Chondrocyte (in vitro differentiated cells): ENCODE measurements at regions not wholly inside any gene's neighbourhood (a gene's known extent, or its start where the extent isn't known, plus 50 kb on each side); places are given as distances from the start of the nearest gene placed in this dataset.

Experiments used
- DNase-seq: peaks from one replicate; pipeline ENCODE4 v3.0.0; 2021; ENCODE audit warnings: mixed read lengths, low spot score
- H3K27ac Mint-ChIP-seq: one replicate; pipeline ENCODE4 v1.8.0; 2021; ENCODE audit warnings: mild to moderate bottlenecking, moderate library complexity, mixed read lengths; ENCODE audit not compliant: unreplicated experiment
- H3K27me3 Mint-ChIP-seq: 2 replicates; pipeline ENCODE4 v1.8.0; 2021; ENCODE audit warnings: low read depth, mixed read lengths
- H3K36me3 Mint-ChIP-seq: 2 replicates; pipeline ENCODE4 v1.8.0; 2021; ENCODE audit warnings: low read depth, mixed read lengths
- H3K4me1 Mint-ChIP-seq: 2 replicates; pipeline ENCODE4 v1.8.0; 2021; ENCODE audit warnings: low read depth, mild to moderate bottlenecking, mixed read lengths
- H3K4me3 Mint-ChIP-seq: one replicate; pipeline ENCODE4 v1.8.0; 2021; ENCODE audit warnings: mild to moderate bottlenecking, moderate library complexity, mixed read lengths; ENCODE audit not compliant: unreplicated experiment
- H3K9me3 Mint-ChIP-seq: 2 replicates; pipeline ENCODE4 v1.8.0; 2021; ENCODE audit warnings: low read depth, mixed read lengths
- TF ChIP-seq, protein P1 (sequence below): fragments of 200-600 bp; sonication (generic); IDR thresholded peaks from 2 replicates; pipeline ENCODE4 v1.5.0; 2021; ENCODE audit warnings: antibody characterized with exemption, mild to moderate bottlenecking, moderate library complexity

DNA sequence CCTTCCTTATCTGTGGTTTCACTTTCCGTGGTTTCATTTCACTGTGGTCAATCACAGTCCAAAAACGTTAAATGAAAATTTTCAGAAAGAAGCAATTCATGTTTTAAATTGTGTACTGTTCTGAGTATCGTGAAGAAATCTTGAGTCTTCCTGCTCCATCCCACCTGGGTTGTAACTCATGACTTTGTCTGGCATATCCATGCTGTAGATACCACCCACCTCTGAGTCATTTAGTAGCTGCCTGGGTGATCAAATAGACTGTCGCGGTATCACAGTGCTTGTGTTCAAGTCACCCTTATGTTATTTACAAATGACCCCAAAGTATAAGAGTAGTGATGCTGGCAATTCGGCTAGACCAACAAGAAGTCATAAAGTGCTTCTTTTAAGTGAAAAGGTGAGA is 521.2 kb downstream of the AACS start:
- Mint-ChIP-seq H3K36me3 (no peaks in the 10 kb centered on the region), H3K27me3 (no peaks in the 10 kb centered on the region), H3K4me1 (no peaks in the 10 kb centered on the region), H3K9me3 (peaks cover 16% of the 10 kb centered on the region), H3K4me3 (no peak overlapping the region), H3K27ac (no peak overlapping the region)
- TF ChIP-seq, protein P1, sequence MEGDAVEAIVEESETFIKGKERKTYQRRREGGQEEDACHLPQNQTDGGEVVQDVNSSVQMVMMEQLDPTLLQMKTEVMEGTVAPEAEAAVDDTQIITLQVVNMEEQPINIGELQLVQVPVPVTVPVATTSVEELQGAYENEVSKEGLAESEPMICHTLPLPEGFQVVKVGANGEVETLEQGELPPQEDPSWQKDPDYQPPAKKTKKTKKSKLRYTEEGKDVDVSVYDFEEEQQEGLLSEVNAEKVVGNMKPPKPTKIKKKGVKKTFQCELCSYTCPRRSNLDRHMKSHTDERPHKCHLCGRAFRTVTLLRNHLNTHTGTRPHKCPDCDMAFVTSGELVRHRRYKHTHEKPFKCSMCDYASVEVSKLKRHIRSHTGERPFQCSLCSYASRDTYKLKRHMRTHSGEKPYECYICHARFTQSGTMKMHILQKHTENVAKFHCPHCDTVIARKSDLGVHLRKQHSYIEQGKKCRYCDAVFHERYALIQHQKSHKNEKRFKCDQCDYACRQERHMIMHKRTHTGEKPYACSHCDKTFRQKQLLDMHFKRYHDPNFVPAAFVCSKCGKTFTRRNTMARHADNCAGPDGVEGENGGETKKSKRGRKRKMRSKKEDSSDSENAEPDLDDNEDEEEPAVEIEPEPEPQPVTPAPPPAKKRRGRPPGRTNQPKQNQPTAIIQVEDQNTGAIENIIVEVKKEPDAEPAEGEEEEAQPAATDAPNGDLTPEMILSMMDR = no peak
- no peak for DNase-seq

DNA sequence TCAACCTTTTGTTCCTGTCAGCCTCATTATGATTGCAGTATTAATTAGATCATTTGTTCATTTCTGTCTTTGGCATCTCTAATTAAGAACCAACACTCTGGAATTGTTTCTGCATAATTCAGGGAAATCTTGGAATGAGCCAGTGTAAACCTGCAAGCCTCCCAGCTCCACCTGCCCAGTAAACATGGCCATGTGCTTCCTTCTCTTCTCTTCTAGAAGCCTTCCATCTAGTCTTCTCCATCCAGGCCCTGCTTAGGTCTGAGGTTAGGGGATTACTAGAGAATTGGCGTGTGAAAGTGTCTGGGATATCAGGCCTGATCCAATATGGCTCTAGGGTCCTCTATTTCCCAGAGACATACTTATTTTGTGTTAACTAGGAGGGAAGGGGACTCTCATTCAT is 528.0 kb downstream of the AACS start:
- Mint-ChIP-seq H3K36me3 (no peaks in the 10 kb centered on the region), H3K4me3 (no peak overlapping the region), H3K4me1 (no peaks in the 10 kb centered on the region), H3K27me3 (no peaks in the 10 kb centered on the region), H3K27ac (no peak overlapping the region), H3K9me3 (peaks cover 36% of the 10 kb centered on the region)
- no peak for DNase-seq
- TF ChIP-seq, protein P1 = no peak

DNA sequence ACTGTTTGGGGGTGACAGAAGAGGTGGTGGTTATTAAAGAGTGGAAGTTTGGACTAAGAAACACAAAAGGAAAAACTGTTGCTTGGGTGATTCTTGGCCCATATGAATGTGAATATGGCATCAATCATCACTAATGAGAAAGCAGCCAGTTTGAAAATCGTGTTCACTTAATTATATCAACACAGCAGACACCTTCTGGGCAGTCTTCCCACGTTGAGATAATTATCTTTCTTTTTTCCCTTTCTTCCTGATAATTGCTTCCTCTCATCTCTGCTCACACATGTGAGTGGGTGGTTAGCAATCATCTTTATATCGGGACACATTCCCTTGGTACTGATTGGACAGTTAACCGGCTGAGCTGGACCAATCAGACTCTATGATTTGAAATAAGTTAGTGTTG is 539.7 kb downstream of the AACS start:
- Mint-ChIP-seq H3K27me3 (peaks cover 2% of the 10 kb centered on the region), H3K36me3 (no peaks in the 10 kb centered on the region), H3K9me3 (peaks cover 26% of the 10 kb centered on the region), H3K4me3 (no peak overlapping the region), H3K27ac (no peak overlapping the region), H3K4me1 (no peaks in the 10 kb centered on the region)
- TF ChIP-seq, protein P1 = no peak
- no peak for DNase-seq

DNA sequence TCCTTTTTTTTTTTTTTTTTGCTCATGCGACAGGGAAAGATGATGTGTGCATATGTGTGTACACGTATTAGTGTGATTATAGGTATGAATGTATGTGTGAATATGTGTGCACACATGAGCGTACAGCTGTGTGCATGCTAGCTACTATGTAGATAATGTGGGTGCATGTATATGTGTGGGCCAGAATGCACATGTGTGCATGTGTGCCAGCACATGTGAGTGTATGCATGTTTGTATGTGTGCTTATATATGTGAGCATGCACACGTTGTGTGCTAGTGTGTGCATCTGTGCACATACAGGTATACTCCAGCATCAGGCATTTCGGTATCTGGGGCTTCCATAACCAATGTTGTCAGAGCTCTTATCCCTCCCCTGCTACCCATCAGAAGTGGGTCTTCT is 541.1 kb downstream of the AACS start:
- Mint-ChIP-seq H3K27ac (no peak overlapping the region), H3K27me3 (peaks cover 2% of the 10 kb centered on the region), H3K36me3 (no peaks in the 10 kb centered on the region), H3K4me1 (no peaks in the 10 kb centered on the region), H3K9me3 (peaks cover 24% of the 10 kb centered on the region), H3K4me3 (no peak overlapping the region)
- TF ChIP-seq, protein P1 = no peak
- no peak for DNase-seq

DNA sequence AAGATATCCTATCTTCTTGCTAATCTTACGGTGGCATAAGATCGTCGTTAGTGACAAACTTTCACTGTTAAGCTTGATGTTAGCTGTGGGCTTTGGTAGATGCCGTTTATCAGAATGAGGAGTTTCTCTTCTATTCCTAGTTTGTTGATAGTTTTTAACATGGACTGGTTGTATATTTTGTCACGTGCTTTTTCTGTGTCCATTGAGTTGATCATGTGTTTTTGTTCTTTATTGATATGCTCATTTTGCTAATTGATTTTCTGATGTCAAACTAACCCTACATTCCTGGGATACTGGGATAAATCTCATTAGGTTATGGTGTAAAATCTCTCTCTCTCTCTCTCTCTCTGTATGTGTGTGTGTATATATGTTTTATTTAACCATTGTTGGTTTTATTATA is 545.1 kb downstream of the AACS start:
- Mint-ChIP-seq H3K27ac (no peak overlapping the region), H3K4me3 (no peak overlapping the region), H3K27me3 (peaks cover 2% of the 10 kb centered on the region), H3K9me3 (peaks cover 8% of the 10 kb centered on the region), H3K4me1 (no peaks in the 10 kb centered on the region), H3K36me3 (no peaks in the 10 kb centered on the region)
- no peak for DNase-seq
- TF ChIP-seq, protein P1 = no peak
